Bronchial epithelial cell (primary cell): ENCODE measurements at regions not wholly inside any gene's neighbourhood (a gene's known extent, or its start where the extent isn't known, plus 50 kb on each side); places are given as distances from the start of the nearest gene placed in this dataset.

Experiments used
- DNase-seq: peaks from one replicate; pipeline ENCODE4 v3.0.0-alpha.2; 2010; ENCODE audit warnings: low read depth
- FAIRE-seq: peaks from 2 replicates; lab custom pipeline; 2011; peaks lifted over from hg19 to GRCh38; lab: Jason Lieb, UNC
- H3K27me3 ChIP-seq: 2 replicates; pipeline ENCODE4 v1.5.1; 2011; ENCODE audit warnings: low read length; ENCODE audit not compliant: control insufficient read depth, insufficient read depth
- H3K36me3 ChIP-seq: 2 replicates; pipeline ENCODE4 v1.5.1; 2011; ENCODE audit warnings: low read length; ENCODE audit not compliant: control insufficient read depth, insufficient read depth
- H3K4me3 ChIP-seq: 2 replicates; pipeline ENCODE4 v1.5.1; 2011; ENCODE audit warnings: mild to moderate bottlenecking, low read depth, low read length, control low read depth
- CTCF ChIP-seq: IDR thresholded peaks from 2 replicates; pipeline ENCODE4 v1.5.1; 2011; ENCODE audit warnings: mild to moderate bottlenecking, moderate library complexity, low read length, control low read depth, inconsistent platforms; ENCODE audit not compliant: insufficient read depth, severe bottlenecking

GRCh38 chr3:72345237-72345878, 502.9 kb downstream of the SHQ1 start:
- Histone ChIP-seq H3K27me3 (no peaks in the 10 kb centered on the region), H3K4me3 (no peak overlapping the region), H3K36me3 (no peaks in the 10 kb centered on the region)
- peak; percentile 36 for FAIRE-seq
- no peak for TF ChIP-seq CTCF
- DNase-seq, result peak; percentile 16

- no peaks in the 10 kb centered on the region for H3K27me3 ChIP-seq
- no peak for DNase-seq
- no peak for TF ChIP-seq CTCF
- H3K36me3 ChIP-seq, result no peaks in the 10 kb centered on the region
- no peak overlapping the region for H3K4me3 ChIP-seq
- FAIRE-seq, result no peak
These were observed 503.6 kb downstream of the SHQ1 start for GRCh38 chr3:72344647-72345046.

- no peak for TF ChIP-seq CTCF
- FAIRE-seq, result no peak
These were observed 504.0 kb downstream of the SHQ1 start for GRCh38 chr3:72344236-72344635.

GRCh38 chr3:72343078-72343477, 505.2 kb downstream of the SHQ1 start:
- DNase-seq, result peak; percentile 37
- Histone ChIP-seq H3K27me3 (no peaks in the 10 kb centered on the region), H3K36me3 (no peaks in the 10 kb centered on the region), H3K4me3 (no peak overlapping the region)
- no peak for FAIRE-seq
- TF ChIP-seq CTCF, result no peak

More at GRCh38 chr3:72344236-72344635, 504.0 kb downstream of the SHQ1 start:
- Histone ChIP-seq H3K36me3 (no peaks in the 10 kb centered on the region), H3K4me3 (no peak overlapping the region), H3K27me3 (no peaks in the 10 kb centered on the region)
- DNase-seq, result no peak

- TF ChIP-seq CTCF, result no peak
- H3K4me3 ChIP-seq, result no peak overlapping the region
- no peak for FAIRE-seq
- DNase-seq, result no peak
- H3K36me3 ChIP-seq, result no peaks in the 10 kb centered on the region
- no peaks in the 10 kb centered on the region for H3K27me3 ChIP-seq
These were observed 505.8 kb downstream of the SHQ1 start for GRCh38 chr3:72342450-72342849.

- no peaks in the 10 kb centered on the region for H3K36me3 ChIP-seq
- no peak for TF ChIP-seq CTCF
- no peaks in the 10 kb centered on the region for H3K27me3 ChIP-seq
- H3K4me3 ChIP-seq, result no peak overlapping the region
- no peak for FAIRE-seq
- DNase-seq, result no peak
These were observed 506.3 kb downstream of the SHQ1 start for GRCh38 chr3:72341920-72342319.
